GM12872 (cell line): ENCODE measurements at regions not wholly inside any gene's neighbourhood (a gene's known extent, or its start where the extent isn't known, plus 50 kb on each side); places are given as distances from the start of the nearest gene placed in this dataset.

Experiments used
- TF ChIP-seq, protein P1 (sequence below): IDR thresholded peaks from 3 replicates; pipeline ENCODE4 v1.5.1; 2011; ENCODE audit warnings: low read depth, mild to moderate bottlenecking, low read length, moderate library complexity; ENCODE audit not compliant: insufficient read depth

DNA sequence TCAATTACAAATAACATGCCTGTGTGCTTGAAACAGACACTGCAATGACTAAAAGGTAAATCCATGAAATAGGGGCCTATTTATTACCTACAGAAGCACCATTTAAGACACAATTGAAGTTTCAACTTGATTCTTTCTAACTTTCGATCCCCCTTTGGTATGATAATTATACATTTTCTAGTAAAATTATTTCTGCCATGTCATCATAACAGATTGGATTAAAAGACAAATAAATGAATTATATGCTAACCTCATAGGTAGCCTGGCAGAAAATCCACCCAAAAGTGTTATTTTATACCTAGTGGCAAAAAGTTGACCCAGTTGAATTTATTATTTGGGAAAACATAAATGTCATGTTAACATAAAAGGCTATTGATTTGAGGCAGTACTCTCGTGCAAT is 241.1 kb downstream of the RAB38 start:
- TF ChIP-seq, protein P1, sequence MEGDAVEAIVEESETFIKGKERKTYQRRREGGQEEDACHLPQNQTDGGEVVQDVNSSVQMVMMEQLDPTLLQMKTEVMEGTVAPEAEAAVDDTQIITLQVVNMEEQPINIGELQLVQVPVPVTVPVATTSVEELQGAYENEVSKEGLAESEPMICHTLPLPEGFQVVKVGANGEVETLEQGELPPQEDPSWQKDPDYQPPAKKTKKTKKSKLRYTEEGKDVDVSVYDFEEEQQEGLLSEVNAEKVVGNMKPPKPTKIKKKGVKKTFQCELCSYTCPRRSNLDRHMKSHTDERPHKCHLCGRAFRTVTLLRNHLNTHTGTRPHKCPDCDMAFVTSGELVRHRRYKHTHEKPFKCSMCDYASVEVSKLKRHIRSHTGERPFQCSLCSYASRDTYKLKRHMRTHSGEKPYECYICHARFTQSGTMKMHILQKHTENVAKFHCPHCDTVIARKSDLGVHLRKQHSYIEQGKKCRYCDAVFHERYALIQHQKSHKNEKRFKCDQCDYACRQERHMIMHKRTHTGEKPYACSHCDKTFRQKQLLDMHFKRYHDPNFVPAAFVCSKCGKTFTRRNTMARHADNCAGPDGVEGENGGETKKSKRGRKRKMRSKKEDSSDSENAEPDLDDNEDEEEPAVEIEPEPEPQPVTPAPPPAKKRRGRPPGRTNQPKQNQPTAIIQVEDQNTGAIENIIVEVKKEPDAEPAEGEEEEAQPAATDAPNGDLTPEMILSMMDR, result no peak

DNA sequence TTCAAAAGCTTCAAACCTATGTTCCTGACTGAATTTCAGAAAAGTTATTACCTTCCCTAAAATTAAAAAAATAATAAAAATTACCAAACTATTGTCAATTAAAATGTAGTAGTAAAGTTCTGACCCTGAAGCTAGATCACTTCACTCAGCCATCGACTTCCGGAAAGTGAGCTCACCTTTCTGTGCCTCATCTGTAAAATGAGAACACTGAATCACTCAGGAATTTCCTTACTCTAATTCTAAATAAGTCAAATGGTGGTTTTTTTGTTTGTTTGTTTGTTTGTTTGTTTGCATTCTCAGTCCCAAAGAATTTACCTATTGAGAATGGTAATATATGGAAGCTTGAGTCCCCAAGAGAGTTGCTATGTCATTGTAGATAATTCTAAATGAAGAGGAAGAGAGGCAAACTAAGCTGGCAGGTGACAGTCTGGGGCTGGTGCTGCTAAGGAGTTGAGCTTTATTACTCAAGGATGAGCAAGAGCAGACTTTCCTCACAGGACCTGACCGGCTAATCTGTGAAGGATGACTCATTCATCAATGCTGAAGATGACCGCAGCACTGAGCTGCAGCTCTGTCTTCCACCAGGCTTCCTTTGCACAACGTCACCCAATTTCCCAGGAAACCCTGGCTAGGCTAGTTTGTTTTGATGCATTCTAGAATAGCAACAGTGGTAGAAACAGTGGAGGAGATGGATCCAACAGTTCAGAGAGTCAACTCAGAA is 248.8 kb downstream of the RAB38 start:
- TF ChIP-seq, protein P1, result no peak

DNA sequence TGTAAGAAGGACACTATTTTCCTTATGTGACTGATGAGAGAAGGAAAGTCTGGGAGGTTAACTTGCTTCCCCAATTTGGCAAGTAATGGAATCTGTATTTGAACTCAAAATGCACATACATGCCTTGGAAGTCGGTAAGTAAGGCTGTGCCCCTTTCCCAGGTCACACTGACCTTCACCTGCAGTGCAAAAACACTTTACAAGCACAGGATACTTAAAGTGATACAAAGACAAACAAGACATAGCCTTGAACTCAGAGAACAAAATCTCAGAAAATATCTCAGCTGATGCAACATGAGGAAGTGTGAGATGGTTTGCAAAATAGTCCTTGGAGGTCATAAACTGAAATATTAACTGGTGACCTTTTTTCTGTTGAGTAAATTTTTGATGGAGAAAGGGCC is 251.1 kb downstream of the RAB38 start:
- TF ChIP-seq, protein P1, result no peak

DNA sequence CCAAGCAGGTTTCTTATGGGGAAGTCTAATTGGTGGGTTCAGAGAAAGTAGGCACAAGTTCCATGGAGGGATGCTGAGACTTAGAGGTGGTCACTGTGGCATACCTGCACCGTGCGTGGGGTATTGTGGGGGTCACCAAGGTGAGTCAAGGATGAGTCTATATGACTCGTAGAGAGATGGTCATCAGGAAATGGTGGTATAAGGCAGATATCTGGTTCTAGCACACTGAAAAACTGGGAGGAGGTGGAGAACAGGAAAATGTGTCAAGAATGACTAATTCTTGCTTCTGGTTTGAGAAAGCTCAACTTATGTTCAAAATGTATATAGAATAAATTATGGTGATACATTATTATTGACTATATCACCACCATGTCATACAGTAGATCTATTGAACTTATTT is 258.1 kb downstream of the RAB38 start:
- TF ChIP-seq, protein P1, result no peak

DNA sequence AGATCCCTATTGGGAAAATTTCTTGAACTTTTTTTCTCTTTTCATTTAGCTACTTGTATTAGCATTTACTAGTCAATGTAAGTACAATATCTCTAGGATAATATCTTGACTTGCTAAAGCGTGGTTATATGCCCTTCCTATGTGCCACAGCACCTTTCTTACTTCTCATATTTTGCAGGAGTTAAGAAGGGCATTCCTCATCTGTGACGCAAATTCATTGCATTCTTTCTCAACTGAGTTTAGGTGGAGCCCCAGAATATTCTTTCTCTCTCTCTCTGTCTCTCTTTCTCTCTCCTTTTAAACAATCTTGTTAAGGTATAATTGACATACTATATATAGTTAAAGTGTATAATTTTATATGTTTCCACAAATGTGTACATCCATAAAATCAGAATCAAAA is 266.1 kb downstream of the RAB38 start:
- TF ChIP-seq, protein P1, result no peak

DNA sequence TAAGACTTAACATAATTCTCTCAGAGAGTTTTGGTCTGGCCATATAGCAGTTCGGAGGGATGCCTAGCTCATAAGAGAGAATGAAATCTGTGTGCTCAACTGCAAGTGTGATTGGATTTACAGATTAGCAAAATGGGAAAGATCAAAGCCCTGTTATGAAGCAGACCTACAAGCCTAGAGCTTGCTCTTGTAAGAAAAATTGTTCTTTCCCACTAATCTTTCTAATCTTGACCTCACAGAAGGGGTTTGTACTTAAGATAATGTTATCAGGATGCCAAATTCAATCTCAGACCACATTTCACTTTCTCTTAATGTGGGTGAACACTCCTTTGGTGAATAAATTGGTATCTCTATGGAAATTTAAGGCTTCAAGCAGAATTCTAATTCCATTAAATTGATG is 267.2 kb downstream of the RAB38 start:
- TF ChIP-seq, protein P1, result no peak

DNA sequence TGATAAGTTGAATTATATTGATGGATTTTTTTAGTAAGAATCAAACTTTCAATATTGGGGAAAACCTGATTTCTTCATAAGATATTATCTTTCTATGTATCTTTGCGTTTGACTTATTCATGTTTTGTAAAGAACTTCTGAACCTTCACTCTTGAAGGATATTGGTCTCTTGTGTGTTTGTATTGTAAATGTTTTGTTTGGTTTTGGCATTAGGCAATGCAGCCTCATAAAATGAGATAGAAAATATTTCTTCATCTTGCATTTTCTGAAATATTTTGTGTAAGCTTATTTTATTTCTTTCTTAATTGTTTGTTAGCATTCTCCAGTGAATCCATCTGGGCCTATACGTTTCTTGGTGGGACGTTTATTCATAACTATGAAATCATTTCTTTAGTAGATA is 271.9 kb downstream of the RAB38 start:
- TF ChIP-seq, protein P1, result no peak
